OCI-LY7 (cell line): ENCODE measurements at regions not wholly inside any gene's neighbourhood (a gene's known extent, or its start where the extent isn't known, plus 50 kb on each side); places are given as distances from the start of the nearest gene placed in this dataset.

Experiments used
- EZH2phosphoT487 ChIP-seq: fragments of 200-600 bp; sonication (generic); IDR thresholded peaks from 2 replicates; pipeline ENCODE4 v1.6.1; 2018; ENCODE audit warnings: low read depth, borderline replicate concordance, mild to moderate bottlenecking, mixed run types, antibody characterized with exemption, low read length, moderate library complexity, mixed read lengths
- TF ChIP-seq, protein P1 (sequence below): fragments of 200-600 bp; sonication (generic); conservative IDR thresholded peaks from 2 replicates; pipeline ENCODE4 v1.5.1; 2014; ENCODE audit warnings: mild to moderate bottlenecking, antibody characterized with exemption, low read length, moderate library complexity, mixed read lengths

- TF ChIP-seq, protein P1, sequence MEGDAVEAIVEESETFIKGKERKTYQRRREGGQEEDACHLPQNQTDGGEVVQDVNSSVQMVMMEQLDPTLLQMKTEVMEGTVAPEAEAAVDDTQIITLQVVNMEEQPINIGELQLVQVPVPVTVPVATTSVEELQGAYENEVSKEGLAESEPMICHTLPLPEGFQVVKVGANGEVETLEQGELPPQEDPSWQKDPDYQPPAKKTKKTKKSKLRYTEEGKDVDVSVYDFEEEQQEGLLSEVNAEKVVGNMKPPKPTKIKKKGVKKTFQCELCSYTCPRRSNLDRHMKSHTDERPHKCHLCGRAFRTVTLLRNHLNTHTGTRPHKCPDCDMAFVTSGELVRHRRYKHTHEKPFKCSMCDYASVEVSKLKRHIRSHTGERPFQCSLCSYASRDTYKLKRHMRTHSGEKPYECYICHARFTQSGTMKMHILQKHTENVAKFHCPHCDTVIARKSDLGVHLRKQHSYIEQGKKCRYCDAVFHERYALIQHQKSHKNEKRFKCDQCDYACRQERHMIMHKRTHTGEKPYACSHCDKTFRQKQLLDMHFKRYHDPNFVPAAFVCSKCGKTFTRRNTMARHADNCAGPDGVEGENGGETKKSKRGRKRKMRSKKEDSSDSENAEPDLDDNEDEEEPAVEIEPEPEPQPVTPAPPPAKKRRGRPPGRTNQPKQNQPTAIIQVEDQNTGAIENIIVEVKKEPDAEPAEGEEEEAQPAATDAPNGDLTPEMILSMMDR = no peak
- no peak for TF ChIP-seq EZH2phosphoT487
Measured at GRCh38 chr2:104977958-104978357, 59.9 kb upstream of the MRPS9 start.
